GM12865 (cell line): ENCODE measurements at regions not wholly inside any gene's neighbourhood (a gene's known extent, or its start where the extent isn't known, plus 50 kb on each side); places are given as distances from the start of the nearest gene placed in this dataset.
A peak's percentile ranks its signal among the peaks of the same experiment; 100 is the strongest.

Source experiments
- DNase-seq: peaks from one replicate; pipeline ENCODE4 v3.0.0; 2010; ENCODE audit warnings: low read depth
- H3K4me3 ChIP-seq: 2 replicates; pipeline ENCODE4 v1.5.1; 2011; ENCODE audit warnings: mild to moderate bottlenecking, low read depth, low read length, control low read depth
- TF ChIP-seq, protein P1 (sequence below): IDR thresholded peaks from 2 replicates; pipeline ENCODE4 v1.5.1; 2011; ENCODE audit warnings: low read length, control low read depth, low read depth, inconsistent platforms; ENCODE audit not compliant: insufficient read depth; ENCODE audit errors: missing control alignments

DNA sequence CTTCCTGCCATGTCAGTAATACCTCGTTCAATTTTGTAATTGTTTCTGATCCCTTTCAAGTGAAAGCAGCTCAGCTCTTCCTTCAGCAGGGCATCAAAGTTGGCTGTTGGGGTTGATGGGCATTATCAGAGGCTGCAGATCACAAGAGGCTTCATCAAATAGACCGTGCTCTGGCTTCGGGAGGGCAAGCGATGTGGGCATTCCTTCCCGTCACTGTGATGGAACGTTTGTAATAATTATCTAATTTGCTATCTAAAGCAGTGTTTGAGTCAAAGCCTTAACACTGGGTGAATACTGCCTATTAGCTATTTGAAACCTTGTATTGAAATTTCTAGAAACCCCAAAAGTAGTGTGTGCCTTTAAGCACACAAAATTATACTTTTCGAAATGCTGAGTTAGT is 170.1 kb downstream of the OTUD1 start:
- DNase-seq: no peak
- H3K4me3 ChIP-seq: no peak overlapping the region
- TF ChIP-seq, protein P1, sequence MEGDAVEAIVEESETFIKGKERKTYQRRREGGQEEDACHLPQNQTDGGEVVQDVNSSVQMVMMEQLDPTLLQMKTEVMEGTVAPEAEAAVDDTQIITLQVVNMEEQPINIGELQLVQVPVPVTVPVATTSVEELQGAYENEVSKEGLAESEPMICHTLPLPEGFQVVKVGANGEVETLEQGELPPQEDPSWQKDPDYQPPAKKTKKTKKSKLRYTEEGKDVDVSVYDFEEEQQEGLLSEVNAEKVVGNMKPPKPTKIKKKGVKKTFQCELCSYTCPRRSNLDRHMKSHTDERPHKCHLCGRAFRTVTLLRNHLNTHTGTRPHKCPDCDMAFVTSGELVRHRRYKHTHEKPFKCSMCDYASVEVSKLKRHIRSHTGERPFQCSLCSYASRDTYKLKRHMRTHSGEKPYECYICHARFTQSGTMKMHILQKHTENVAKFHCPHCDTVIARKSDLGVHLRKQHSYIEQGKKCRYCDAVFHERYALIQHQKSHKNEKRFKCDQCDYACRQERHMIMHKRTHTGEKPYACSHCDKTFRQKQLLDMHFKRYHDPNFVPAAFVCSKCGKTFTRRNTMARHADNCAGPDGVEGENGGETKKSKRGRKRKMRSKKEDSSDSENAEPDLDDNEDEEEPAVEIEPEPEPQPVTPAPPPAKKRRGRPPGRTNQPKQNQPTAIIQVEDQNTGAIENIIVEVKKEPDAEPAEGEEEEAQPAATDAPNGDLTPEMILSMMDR: no peak

DNA sequence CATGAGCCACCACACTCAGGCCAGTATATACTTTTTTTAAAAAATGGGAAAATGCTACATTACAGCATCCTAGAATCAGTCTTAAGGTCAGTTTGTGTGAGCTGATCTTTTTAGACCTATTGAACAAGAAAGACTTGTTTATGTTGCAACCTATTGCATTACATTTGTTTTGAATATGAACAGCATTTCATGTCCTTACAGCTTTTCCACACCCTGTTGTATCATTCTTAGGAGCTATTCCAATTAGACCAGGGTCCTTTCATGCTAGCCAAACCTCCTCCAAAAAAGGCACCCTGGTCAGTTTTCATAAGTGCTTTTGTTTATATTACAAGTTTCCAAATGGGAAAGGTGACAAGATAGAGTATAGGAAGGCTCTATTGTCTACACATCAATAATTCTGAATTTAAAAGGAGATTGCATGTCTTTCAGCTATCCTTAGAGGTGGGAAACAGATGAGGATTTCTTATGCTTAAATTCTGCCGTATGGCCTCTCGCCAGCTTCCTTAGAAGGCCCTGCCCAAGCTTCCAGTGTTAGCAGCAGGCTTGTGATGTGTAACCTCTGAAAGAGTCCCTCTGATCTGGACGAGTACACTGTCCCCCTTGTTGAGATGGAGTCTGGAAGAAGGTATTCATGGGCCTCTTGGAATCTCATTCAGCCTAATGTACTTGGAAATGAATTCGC is 171.9 kb downstream of the OTUD1 start:
- no peak for DNase-seq
- no peak overlapping the region for H3K4me3 ChIP-seq
- TF ChIP-seq, protein P1: no peak

DNA sequence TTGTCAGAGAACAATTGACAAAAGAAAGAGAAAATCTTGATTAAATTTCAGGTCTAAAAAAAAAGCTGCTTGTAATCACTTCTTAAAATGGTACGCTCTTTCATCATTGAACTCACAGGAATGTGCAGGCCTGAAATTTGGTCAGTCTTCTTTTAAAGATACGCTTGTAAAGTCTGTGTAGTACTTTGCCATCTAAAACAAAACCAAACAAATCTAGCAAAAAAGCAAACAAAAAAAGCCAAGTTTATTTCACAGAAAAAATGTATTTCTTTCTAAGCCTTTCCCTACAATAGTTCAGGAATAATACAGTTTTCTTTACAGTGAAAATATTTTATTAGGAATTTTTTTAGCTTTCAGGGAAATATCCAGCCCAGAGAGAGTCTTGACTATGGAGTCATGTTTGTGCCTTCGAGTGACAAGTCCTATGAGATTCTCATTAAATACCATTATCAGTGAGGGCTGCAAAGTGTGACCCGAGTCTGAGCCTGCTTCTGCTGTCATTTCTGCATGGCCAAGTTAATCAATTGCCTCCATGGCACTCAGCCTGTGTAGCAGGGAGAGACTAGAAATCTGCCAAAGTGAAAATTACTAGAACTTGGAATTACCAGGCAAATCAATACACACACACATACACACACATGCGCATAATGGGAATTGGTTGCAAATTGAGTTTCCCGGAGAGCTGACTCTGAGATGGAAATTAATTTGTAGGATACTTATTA is 172.6 kb downstream of the OTUD1 start:
- TF ChIP-seq, protein P1: no peak
- no peak overlapping the region for H3K4me3 ChIP-seq
- DNase-seq: no peak

DNA sequence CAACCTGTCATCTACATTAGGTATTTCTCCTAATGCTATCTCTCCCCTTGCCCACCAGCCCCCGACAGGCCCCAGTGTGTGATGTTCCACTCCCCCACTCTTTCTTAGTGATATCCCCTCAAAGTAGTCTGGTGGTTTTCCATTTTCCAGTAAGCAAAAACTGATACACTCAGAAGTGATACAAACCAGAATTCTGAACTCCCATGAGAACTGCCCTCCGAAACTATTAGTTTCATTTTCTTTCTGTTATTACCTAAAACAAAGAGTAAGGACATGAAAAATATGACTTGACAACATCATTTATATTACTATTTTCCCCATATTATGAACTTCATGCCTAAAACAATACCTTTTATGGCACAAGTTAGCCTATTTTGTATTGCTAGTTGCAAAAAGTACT is 175.0 kb downstream of the OTUD1 start:
- no peak for DNase-seq
- H3K4me3 ChIP-seq: no peak overlapping the region
- TF ChIP-seq, protein P1: no peak

DNA sequence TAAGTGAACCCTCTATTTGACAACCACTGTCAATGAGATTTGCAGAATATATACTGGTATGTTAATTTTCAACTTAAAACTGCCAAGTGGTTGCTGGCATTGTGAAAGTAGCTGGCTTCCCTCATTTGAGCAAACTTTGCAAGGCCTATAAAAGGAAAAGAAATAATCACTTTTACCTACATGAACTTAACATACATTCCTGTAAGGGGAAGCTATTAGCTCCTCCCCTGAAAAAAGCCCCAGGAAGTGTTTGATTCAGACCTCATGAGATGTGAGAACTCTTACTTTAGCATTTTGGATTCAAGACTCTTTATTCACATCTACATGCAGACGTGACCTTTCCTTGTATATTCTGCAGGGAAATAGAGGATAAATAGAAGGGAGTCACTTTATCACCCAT is 175.6 kb downstream of the OTUD1 start:
- peak; percentile 2 for DNase-seq
- no peak overlapping the region for H3K4me3 ChIP-seq
- TF ChIP-seq, protein P1: no peak

DNA sequence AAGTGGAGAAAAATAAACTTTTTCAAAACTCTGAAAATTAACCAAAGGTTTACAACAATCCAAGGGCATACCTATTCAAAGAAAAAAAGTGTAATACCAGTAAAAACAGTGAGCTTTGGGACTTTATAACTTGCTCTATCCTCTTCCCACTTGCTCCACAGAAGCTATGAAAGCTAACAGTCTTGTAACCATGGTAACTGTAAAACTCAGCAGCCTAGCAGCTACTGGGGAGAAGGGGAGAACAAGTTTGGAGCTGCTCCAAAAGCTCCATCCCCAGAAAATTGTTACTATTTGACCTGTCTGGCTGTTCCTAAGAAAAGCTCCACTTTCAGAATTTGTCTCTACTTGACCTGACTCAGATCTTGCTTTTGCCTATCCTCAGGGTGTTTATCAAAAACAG is 191.5 kb downstream of the OTUD1 start:
- TF ChIP-seq, protein P1: no peak
- no peak overlapping the region for H3K4me3 ChIP-seq
- DNase-seq: no peak

DNA sequence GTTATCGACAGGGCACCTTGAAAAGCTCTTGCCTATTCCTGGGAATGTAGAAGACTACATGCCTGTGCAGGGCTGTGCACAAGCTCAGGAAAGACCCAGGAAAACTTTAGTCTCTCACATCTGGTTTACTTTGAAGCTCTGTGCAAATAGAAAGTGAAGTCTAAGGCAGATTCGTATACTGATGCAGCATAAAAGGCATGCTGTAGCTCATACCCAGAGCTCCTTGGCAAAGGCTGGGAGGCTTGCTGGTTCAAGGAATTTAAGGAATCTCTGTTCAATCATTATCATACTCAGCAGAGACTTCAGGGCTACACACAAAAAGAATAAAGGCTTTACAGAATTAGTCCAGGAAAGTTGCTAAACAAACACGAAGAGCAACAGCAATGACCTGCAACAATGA is 192.0 kb downstream of the OTUD1 start:
- TF ChIP-seq, protein P1: no peak

More for the DNA sequence above, 192.0 kb downstream of the OTUD1 start:
- H3K4me3 ChIP-seq: no peak overlapping the region
- no peak for DNase-seq
